ENCODE measurements at regions not wholly inside any gene's neighbourhood (a gene's known extent, or its start where the extent isn't known, plus 50 kb on each side); places are given as distances from the start of the nearest gene placed in this dataset.

GRCh38 chrX:9114245-9114644, 80.3 kb upstream of the FAM9B start:
- no peak overlapping the region for H3K27ac ChIP-seq
- TF ChIP-seq CTCF (conservative IDR thresholded peaks at IDR 0.05) = no peak
- TF ChIP-seq ZFX (IDR thresholded peaks at IDR 0.05) = no peak

- no peak overlapping the region for H3K27ac ChIP-seq
- TF ChIP-seq ZFX (IDR thresholded peaks at IDR 0.05) (no peak), CTCF (conservative IDR thresholded peaks at IDR 0.05) (no peak)
Measured at GRCh38 chrX:9117851-9118250, 83.9 kb upstream of the FAM9B start.

GRCh38 chrX:9122519-9123245, 88.8 kb upstream of the FAM9B start:
- TF ChIP-seq ZFX (IDR thresholded peaks at IDR 0.05) = no peak
- no peak for TF ChIP-seq CTCF (conservative IDR thresholded peaks at IDR 0.05)
- H3K27ac ChIP-seq = no peak overlapping the region

GRCh38 chrX:9127986-9128385, 94.1 kb upstream of the FAM9B start:
- no peak for TF ChIP-seq CTCF (conservative IDR thresholded peaks at IDR 0.05)
- TF ChIP-seq ZFX (IDR thresholded peaks at IDR 0.05) = no peak
- no peak overlapping the region for H3K27ac ChIP-seq

- TF ChIP-seq ZFX (IDR thresholded peaks at IDR 0.05) (no peak), CTCF (conservative IDR thresholded peaks at IDR 0.05) (no peak)
- H3K27ac ChIP-seq = no peak overlapping the region
Measured at GRCh38 chrX:9130031-9130430, 96.1 kb upstream of the FAM9B start.

GRCh38 chrX:9131066-9131465, 97.1 kb upstream of the FAM9B start:
- H3K27ac ChIP-seq = no peak overlapping the region
- TF ChIP-seq CTCF (conservative IDR thresholded peaks at IDR 0.05) (no peak), ZFX (IDR thresholded peaks at IDR 0.05) (no peak)

GRCh38 chrX:9132036-9132638, 98.2 kb upstream of the FAM9B start:
- H3K27ac ChIP-seq = no peak overlapping the region
- TF ChIP-seq ZFX (IDR thresholded peaks at IDR 0.05) = no peak
- TF ChIP-seq CTCF (conservative IDR thresholded peaks at IDR 0.05) = no peak

Data from C4-2B (cell line).